Cerebellar nuclear complex (tissue), 1 donor: ENCODE measurements at regions not wholly inside any gene's neighbourhood (a gene's known extent, or its start where the extent isn't known, plus 50 kb on each side); places are given as distances from the start of the nearest gene placed in this dataset.
"Not testable (repeated sequence)": the region's sequence is repeated elsewhere in the genome, so short reads cannot be mapped to it uniquely, and the experiment has no call there.

ENCODE experiments used
- DNase-seq, 2 experiments: peaks; one replicate each; lab custom pipeline; 2025; lab: John Stamatoyannopoulos, UW

DNA sequence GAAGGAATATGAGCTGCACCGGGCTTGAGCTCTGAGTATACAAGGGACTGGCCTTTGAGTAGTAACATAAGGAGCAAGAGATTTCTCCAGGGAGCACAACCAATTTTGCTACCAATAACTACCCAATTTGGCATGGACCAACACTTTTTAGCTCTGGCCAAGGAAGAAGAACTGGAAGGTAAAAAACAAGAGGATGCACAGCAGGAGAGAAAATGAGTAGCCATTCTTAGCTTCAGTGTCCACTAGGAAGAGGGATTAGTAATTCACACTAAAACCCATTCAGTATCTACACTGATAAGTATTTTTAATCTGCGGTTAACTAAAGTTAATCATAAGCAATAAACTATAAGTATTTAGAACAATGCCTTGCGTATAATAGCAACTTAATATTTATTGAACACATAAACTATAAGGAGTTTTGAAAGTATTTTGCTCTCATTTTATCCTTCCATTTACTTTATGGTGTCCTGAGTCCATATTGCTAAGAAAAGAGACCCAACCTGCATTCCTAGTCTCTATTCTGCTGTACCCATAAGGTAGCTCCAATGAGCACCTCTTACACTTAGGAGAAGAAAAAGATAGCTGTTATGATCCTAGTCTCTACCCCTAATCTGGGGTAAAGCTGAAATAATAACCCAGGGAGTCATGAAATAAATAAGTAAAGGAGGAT lies 268.9 kb downstream of the IGSF11 start:
- DNase-seq, result no peak

DNA sequence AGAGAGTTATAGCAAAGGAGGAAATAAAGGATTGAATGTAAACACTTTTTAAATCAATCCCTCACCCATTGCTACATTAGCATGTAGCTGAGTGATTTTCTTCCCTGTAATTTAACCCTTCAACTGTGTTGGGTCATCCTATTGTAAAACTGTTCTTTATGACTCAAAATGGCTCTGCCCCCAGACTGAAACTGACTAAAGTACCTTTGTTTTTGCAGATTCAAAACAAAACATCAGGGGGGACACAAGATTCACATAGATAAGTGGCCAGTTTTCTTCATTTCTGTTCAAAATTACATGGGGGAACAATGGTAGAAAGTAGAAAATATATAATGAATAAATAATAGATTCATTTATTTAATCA lies 268.4 kb downstream of the IGSF11 start:
- no peak for DNase-seq

DNA sequence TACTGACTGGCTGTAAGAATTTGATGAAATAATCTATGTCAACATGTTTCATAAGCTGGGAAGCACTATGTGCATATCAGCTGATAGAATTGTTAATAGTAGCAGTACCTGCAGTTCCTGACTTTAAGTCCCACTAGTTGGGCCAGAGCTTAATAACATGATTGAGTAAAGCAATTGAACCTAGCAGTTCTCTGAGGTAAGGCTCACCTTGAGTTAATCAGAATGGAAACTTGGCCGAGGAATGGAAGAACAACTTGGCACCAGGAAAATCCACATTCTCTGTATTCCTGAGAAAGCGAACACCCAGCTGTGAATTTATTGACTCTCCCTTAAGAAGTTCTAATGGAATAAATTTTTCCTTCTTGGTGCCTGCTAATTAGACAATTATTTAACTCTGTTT lies 262.6 kb downstream of the IGSF11 start:
- DNase-seq, result no peak

DNA sequence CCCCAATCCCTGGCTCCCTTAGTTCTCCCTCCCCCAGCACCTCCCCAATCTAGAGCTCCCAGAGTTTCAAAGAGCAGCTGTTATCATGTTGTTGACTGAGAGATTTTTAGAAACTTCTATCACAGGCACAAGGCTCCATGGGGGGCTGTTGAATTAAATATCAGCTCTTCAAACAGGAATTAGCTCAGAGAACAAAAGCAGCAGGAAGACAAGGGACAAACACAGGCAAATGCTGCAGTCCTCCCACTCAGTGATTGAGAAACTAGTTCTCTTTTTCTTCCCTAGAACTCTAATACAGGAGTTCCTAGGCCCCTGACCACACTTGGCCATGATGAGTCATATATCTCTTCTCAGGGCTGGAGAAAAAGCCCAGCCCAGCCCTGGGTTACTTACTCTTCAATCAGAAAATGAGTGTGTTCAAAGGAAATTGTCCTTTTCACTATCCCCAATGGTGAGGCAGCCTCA lies 262.1 kb downstream of the IGSF11 start:
- no peak for DNase-seq

DNA sequence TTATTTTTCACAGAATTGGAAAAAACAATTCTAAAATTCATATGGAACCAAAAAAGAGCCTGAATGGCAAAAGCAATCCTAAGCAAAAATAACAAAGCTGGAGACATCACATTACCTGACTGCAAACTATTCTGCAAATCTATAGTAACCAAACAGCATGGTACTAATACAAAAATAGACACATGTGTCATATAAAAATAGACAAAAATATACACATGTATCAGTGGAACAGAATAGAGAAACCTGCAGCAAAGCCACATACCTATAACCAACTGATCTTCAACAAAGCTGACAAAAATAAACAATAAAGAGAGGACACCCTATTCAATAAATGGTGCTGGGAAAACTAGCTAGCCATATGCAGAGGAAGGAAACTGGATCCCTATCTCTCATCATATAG lies 259.6 kb downstream of the IGSF11 start:
- no peak for DNase-seq

DNA sequence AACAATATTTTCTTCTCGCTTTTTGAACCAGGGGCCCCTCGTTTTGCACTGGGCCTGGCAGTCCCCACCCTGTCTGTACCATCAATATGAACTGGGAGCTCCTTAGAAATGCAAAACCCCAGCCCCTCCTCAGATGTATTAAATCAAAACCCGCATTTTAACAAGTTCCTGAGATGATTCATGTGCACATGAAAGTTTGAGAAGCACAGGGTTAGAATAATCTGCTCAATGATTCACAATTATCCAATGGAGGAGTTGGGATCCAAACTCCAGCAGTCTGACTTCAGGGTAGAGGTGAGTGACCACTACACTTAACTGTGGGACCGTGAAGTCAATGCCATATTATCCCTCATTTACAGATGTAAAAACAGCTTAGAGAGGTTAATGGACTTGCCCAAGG lies 256.4 kb downstream of the IGSF11 start:
- no peak for DNase-seq

DNA sequence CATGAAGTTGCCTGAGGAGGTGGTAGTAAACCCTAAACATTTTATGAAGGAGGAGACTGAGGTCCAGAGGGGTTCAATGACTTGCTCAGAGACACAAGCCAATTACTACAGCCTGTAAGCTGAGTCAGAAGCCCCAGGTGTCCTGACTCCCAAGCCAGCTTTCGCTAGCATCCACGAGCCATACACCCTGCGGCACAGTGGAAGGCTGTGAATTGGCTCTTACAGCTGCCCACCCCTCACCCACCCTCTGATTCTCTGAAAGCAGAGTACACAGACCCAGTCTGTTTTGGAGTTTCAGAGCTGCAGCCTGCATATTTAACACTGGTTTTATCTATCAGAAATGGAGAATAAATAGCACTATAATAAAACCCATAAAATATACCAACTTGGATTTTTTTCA lies 253.4 kb downstream of the IGSF11 start:
- DNase-seq, result no peak

DNA sequence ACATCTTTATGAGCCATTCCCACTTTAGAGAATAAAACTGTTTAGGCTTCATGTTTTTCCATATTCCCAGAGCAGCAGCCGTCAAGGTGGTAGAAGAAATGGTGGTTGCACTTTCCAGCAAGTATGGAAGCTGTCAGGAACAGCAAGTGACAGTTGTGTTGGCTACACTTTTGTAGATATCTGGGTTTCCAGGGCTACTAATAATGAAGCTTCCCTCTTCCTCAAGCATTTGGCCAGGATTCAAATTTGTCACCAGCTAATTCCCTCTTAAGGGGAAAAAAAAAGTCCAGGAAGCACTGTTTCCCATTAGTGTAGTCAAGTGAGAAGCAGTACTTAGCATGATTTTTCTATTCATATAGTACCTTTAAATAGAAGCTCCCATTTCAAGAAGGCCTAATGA lies 252.8 kb downstream of the IGSF11 start:
- DNase-seq, result no peak

DNA sequence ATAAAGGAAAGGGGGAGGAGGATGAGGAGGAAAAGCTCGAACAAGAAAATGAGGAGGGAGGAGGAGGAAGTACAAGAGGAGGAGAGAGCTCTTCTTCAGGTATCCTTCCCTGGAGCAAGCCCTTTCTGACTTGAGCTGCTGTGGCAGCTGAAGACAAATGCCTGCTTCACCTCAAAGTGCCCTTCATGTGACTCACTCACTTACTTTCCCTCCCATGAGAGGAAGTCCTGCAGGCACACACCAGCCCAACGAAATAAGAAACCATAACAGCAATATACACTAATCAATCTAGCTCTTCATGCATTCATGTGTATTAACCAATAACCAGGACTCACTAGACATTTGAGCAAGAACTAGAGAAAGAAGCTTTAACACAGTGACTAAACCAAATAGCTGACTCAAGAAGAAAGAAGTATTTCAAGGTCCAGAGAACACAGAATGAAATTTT lies 251.9 kb downstream of the IGSF11 start:
- DNase-seq, result no peak

DNA sequence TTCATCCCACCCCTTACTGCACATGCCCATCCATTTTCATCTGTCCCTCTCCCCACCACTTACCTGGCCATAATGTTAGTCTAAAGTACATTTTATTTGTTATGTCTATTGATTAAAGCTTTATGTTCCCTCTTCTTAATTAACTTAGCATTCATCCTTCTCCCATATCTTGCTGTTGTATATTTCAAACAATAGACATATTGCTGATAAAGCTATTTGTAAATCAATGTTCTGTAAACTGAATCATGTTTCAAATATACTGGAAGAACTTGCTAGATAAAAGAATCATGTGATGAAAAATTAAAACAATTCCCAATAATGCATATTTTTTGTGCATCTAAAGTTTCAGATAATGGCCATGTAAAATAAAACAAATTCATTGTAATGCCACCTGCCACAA lies 249.2 kb downstream of the IGSF11 start:
- DNase-seq, result no peak

DNA sequence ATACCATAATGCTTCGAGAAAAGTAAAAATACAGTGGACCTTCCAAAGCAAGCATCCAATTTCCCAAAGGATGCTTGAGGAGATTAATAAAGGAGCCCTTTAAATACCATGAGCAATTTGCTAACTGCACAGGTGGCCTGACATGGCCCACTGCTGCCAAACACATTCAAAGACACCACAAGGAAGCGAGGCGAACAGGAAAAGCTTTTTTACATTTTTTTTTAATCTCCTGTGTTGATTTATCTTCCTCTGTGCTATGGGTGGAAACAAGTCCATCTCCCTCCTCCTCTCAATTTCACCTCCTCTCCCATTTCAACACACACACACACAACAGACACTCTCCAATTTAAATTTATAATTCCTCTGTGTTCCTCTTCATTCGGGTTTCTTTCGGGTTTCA lies 243.4 kb downstream of the IGSF11 start:
- DNase-seq, result no peak

DNA sequence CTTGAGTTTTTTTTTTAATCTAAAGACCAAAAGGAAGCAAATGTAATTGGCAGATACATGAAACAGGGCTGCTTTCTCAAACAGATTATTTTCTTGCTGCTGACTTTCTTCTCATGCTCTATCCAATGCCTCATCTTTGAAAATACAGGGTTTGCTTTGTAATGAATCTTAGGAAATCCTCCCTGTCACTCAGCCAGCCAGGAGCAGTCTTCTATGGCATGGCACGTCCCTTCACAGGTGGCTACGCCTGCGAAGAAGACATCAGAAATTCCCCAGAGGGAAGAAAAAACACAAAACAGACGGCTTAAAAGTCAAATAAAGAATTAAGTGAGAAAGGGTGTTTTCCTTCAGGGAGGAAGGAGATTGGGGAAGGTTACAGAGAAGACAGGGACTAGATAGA lies 242.5 kb downstream of the IGSF11 start:
- no peak for DNase-seq

DNA sequence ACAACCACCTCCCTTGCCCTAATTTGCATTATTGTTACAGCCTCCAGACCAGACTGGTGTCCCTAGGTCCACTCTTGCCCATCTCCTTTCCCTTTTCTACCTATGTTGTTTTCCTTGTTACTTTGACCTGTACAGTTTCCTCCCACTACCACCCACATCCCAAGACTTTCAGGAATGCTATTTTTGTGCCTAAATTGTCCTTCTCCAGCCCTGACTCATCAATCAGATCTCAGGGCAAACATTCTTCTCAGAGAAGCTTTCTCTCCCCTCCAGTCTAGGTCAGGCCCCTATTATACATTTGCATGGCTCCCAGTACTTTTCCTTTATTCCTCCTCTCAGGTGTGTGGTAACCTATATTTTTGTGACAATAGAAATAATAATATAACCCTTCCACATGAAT lies 241.5 kb downstream of the IGSF11 start:
- no peak for DNase-seq

DNA sequence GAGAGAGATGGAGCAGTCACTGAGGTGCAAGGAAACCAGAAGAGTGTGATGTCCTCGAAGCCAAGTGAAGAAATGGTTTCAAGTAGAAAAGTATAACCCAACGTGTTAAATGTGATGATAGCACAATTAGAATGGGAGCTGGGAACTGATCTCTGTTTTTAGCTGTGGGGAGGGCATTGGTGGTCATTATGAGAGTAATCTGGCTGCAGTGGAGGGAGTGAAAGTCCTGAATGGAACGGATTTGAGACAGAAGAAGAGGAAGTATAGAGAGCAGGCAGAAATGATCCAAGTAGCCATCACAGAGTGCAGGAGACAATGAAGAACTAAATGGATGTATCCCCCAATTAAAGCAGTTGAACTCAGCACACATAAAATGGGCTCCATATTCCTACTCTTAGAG lies 235.3 kb downstream of the IGSF11 start:
- no peak for DNase-seq

DNA sequence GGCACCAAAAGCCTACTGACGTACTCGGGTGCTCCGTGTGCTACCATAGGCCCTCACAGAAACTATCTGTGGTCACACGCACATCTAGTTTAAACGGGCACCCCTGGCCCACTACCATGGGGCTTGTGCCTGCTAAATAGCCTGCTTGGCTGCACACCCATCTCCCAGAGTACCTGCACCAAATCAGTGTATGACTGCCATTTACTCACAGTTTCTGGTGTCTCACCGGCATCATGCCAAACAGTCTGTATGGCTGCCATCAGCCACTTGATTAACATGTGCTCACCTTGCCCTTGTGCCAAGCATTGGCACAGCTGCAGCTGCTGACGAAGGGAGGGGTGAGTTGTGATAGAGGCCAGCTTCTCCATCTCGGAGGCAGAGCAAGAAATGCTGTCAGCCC lies 232.7 kb downstream of the IGSF11 start:
- DNase-seq, result no peak

DNA sequence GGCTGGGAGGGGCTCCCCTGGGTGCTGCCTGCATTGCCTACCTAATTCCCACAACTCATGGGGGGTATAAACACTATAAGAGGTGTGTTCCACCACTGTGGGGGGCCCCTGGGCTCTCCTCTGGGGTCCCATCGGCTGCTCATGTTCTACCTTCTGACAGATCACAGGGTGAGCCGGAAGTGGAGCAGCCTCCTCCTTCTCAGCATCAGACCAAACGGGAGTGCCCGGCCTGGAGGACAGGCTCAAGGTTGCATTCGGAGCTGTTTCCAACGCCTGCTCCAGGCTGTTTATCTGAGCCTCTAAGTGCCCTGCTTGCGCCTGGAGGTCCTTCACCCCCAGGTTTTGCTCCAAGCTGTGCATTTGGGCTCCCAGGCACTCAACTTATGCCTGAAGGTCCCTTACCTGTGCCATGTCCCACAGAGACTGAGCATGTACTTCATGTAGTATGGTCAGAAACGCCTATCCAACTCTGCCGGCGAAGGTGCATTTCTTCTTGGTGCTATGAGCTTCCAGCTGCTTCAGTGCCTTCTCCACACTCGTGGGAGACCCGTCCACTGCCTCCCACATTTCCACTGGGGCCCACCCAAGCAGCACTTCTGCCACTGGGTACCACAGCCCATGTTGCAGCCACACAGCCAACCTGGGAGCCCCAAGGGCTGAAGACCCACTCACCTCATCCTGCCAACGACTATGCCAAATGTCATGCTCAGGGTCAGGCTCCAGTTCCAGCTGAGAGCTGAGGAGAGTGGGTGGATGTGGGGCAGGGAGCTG lies 232.1 kb downstream of the IGSF11 start:
- DNase-seq, result no peak

DNA sequence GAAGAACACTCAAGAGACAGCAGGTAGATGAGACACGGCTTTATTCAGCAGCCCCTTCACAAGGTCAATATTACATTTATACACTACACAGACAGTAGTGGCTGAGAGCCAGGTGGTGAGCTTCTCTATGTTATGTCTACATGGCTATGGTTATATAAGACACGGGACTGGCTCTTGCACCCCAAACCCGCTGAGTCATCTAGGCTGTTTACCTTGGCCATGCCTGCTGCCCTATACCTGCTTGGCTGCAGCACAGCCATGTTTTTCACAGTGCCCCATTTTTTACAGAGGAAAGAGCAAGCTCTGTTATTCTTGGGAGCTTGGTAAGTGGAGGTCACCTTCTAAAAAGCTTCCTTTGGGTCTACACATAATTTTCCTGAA lies 231.6 kb downstream of the IGSF11 start:
- DNase-seq, result no peak

DNA sequence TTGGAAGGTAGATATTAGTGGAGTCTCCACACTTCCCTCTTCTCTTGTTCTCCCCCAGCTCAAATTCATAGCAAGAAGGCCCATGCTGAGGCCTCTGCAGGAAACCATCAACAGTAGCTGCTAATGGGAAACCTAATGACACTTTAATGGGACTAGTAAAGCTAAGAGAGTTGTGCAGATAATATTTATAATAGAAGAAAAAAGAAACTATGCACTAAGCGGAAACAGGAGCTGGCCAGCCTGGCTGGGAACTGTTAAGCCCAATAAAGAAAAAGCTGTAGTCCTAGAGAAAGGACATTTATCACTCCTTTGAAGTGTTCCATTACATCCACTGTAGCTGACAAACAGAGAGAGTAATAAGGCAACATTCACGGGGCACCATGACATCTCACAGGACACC lies 229.6 kb downstream of the IGSF11 start:
- no peak for DNase-seq

DNA sequence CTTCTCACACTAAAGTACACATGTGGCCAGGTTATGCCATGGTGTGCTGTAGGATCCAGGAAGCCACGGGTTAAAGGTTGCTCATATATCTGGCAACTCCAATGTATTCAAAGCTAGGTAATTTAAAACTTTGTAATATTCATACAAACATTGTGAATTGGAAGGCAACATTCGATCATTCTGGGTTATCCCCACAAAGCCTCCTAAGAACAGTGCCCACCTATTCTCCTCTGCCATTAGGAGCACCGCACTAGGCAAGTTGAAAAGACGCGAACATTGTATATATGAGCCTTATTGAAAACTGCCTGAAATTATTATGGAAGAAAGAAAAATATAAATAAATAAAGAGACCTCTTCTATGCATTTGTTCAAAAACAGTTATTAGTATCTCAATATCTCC lies 228.2 kb downstream of the IGSF11 start:
- DNase-seq, result no peak

DNA sequence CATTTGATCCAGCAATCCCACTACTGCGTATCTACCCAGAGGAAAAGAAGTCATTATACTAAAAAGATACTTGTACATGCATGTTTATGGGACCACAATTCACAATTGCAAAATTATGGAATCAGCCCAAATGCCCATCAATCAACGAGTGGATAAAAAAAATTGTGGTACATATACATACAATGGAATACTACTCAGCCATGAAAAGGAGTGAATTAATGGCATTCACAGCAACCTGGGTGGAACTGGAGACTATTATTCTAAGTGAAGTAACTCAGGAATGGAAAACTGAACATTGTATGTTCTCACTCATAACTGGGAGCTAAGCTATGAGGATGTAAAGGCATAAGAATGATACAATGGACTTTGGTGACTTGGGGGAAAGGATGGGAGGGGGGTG lies 227.3 kb downstream of the IGSF11 start:
- DNase-seq, result not testable (repeated sequence)

DNA sequence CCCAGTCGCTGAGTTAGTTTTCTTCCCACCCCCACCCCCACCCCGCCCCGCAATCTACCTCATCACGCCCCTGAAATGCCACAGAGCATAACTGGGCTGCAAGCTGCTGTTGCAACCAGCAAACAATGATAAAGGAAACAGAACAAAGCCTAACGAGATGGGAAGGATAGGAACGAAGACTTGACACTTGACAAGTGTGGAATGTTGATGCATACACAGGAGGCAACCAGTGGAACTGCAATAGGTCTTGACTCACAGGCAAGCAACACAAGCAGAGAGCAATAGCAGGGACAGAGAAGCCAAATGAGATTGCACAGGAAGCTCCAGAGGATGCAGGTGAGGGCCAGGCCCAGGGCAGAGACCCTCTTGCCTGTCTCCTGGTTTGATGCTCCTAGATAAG lies 225.9 kb downstream of the IGSF11 start:
- DNase-seq, result no peak

DNA sequence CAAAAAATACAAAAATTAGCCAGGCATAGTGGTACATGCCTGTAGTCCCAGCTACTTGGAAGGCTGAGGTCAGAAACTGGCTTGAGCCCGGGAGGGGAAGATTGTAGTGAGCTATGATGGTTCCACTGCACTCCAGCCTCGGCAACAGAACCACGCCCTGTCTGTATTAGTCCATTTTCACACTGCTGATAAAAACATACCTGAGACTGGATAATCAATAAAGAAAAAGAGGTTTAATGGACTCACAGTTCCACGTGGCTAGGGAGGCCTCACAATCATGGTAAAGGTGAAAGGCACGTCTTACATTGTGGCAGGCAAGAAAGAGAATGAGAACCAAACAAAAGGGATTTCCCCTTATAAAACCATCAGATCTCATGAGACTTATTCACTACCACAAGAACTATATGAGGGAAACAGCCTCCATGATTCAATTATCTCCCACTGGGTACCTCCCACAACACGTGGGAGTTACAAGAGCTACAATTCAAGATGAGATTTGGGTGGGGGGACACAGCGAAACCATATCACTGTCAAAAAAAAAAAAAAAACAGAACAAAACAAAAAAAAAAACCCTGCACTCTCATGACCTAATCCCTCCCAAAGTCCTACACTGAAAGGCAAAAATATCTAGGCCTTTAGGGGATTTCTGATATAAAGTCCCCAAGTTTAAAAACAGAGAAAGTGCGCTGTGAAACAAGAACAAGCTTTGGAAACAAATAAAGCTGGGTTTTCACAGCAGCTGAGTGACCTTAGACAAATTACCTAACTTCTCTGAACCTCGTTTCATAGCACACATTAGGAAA lies 224.7 kb downstream of the IGSF11 start:
- no peak for DNase-seq

DNA sequence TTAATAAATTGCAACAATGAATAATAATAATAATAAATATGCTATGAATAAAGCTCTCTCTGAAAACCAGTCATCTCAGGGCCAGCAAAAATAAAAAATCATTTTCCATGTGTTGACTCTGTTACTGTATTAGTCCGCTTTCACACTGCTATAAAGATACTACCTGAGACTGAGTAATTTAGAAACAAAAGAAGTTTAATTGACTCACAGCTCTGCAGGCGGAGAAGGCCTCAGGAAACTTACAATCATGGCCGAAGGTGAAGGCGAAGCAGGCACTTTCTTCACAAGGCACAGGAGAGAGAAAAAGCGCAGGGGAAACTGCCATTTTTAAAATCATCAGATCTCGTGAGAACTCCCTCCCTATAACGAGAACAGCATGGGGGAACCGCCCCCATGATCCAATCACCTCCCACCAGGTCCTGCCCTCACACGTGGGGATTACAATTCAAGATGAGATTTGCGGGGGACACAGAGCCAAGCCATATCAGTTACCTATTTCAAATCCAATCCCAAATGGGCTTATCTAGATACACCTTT lies 224.1 kb downstream of the IGSF11 start:
- DNase-seq, result no peak
